ENCODE measurements at regions not wholly inside any gene's neighbourhood (a gene's known extent, or its start where the extent isn't known, plus 50 kb on each side); places are given as distances from the start of the nearest gene placed in this dataset.

DNA sequence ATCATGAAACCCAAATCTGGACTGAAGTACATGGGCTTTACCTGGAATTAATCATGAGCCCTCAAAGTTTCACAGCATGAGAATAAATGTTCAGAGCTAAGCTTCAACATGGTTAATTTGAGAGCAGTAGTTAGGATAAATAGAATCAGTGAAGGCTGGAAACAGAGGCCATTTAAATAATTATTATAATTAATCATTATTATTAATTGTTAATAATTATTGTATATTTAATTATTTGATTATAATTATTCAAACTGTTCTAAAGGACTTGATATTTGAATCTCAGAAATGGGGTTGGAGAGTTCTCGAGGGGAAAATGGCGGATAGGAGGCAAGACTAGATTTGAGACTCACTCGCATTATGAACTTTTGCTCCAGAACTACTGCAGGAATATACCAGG is 119.6 kb upstream of the ITGA1 start:
- Histone ChIP-seq H3K79me2 (ENCODE audit: low read length) (no peaks in the 10 kb centered on the region), H3K4me1 (ENCODE audit: low read length) (no peaks in the 10 kb centered on the region), H3K4me3 (ENCODE audit: low read length) (no peak overlapping the region), H4K20me1 (ENCODE audit: insufficient read depth, low read length) (no peaks in the 10 kb centered on the region), H3F3A (ENCODE audit: insufficient read depth, low read length) (no peaks in the 10 kb centered on the region), H3K4me2 (ENCODE audit: low read depth, low read length) (no peak overlapping the region), H3K9ac (ENCODE audit: low read length) (no peak overlapping the region), H2AFZ (ENCODE audit: low read length) (no peak overlapping the region), H3K27ac (ENCODE audit: low read length) (no peak overlapping the region), H3K36me3 (replicated peaks; ENCODE audit: insufficient read depth, low read length) (no peaks in the 10 kb centered on the region), H3K27me3 (replicated peaks; ENCODE audit: insufficient read depth, low read length) (no peaks in the 10 kb centered on the region), H3K9me3 (replicated peaks; ENCODE audit: insufficient read depth, low read length) (no peaks in the 10 kb centered on the region), H3K9me2 (replicated peaks; ENCODE audit: insufficient read depth, low read length) (no peaks in the 10 kb centered on the region)
- no peak for DNase-seq
- TF ChIP-seq EZH2phosphoT487 (IDR thresholded peaks at IDR 0.05; ENCODE audit: low read length), result no peak
- no peak for TF ChIP-seq EZH2 (optimal IDR thresholded peaks at IDR 0.05; ENCODE audit: low read depth, low read length)
- TF ChIP-seq, protein P1, sequence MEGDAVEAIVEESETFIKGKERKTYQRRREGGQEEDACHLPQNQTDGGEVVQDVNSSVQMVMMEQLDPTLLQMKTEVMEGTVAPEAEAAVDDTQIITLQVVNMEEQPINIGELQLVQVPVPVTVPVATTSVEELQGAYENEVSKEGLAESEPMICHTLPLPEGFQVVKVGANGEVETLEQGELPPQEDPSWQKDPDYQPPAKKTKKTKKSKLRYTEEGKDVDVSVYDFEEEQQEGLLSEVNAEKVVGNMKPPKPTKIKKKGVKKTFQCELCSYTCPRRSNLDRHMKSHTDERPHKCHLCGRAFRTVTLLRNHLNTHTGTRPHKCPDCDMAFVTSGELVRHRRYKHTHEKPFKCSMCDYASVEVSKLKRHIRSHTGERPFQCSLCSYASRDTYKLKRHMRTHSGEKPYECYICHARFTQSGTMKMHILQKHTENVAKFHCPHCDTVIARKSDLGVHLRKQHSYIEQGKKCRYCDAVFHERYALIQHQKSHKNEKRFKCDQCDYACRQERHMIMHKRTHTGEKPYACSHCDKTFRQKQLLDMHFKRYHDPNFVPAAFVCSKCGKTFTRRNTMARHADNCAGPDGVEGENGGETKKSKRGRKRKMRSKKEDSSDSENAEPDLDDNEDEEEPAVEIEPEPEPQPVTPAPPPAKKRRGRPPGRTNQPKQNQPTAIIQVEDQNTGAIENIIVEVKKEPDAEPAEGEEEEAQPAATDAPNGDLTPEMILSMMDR (IDR thresholded peaks at IDR 0.05; ENCODE audit: low read length), result no peak

DNA sequence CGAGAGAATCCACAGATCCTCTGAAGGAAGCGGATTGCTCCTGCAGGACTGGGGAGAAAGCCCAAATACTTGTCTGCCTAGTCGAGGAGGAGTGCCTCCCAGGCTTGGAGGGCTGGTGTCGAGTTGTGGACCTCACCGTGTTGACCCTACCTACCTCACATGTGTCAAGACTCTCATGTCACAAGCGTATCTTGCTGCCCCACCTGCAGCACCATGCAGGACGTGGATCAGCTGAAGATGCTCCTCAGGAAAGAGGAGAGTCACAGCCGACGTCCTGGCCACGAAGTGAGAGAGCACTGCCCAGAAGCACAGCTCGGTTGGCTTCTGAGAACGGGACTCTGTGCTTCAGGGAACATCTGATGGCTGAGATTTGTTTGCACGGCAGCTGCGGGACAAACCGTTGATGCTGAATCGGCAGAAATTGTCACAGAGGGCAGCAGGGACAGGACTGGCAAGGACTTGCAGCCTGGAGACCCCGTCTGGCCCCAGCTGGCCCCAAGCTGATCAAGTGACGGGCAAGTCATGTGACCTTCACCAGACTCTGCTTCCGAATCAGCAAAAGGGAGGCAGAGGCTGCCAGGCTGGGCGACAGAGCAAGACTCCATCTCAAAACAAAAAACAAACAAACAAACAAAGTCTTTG is 119.1 kb upstream of the ITGA1 start:
- Histone ChIP-seq H3K79me2 (ENCODE audit: low read length) (no peaks in the 10 kb centered on the region), H3K4me2 (ENCODE audit: low read depth, low read length) (no peak overlapping the region), H4K20me1 (ENCODE audit: insufficient read depth, low read length) (no peaks in the 10 kb centered on the region), H3K9me2 (replicated peaks; ENCODE audit: insufficient read depth, low read length) (no peaks in the 10 kb centered on the region), H3K4me3 (ENCODE audit: low read length) (no peak overlapping the region), H2AFZ (ENCODE audit: low read length) (no peak overlapping the region), H3K9ac (ENCODE audit: low read length) (no peak overlapping the region), H3K27ac (ENCODE audit: low read length) (no peak overlapping the region), H3F3A (ENCODE audit: insufficient read depth, low read length) (no peaks in the 10 kb centered on the region), H3K36me3 (replicated peaks; ENCODE audit: insufficient read depth, low read length) (no peaks in the 10 kb centered on the region), H3K9me3 (replicated peaks; ENCODE audit: insufficient read depth, low read length) (no peaks in the 10 kb centered on the region), H3K27me3 (replicated peaks; ENCODE audit: insufficient read depth, low read length) (no peaks in the 10 kb centered on the region), H3K4me1 (ENCODE audit: low read length) (no peaks in the 10 kb centered on the region)
- DNase-seq, result no peak
- TF ChIP-seq EZH2 (optimal IDR thresholded peaks at IDR 0.05; ENCODE audit: low read depth, low read length) (no peak), EZH2phosphoT487 (IDR thresholded peaks at IDR 0.05; ENCODE audit: low read length) (no peak)
- TF ChIP-seq, protein P1 (IDR thresholded peaks at IDR 0.05; ENCODE audit: low read length), result no peak

DNA sequence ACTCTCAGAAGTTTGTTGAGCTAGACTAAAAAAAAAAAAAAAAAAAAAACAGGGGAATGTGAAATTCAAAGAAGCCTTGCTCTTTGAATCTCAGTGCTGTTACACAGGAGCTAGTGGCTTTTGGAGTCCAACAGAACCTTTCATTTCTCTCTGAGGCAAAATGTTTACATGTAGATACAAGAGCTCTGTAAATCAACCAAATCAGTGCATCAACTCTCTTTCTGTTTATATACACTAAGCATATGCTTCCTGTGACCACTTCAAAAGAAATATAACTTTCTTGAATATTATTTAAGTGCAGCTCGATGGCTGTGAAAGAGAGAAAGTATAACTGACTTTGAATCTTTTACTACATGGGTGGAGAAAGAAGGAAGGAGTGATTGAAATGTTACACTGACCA is 115.3 kb upstream of the ITGA1 start:
- Histone ChIP-seq H3F3A (ENCODE audit: insufficient read depth, low read length) (no peaks in the 10 kb centered on the region), H3K4me3 (ENCODE audit: low read length) (no peak overlapping the region), H3K27me3 (replicated peaks; ENCODE audit: insufficient read depth, low read length) (no peaks in the 10 kb centered on the region), H3K4me1 (ENCODE audit: low read length) (no peaks in the 10 kb centered on the region), H3K9me2 (replicated peaks; ENCODE audit: insufficient read depth, low read length) (no peaks in the 10 kb centered on the region), H3K79me2 (ENCODE audit: low read length) (no peaks in the 10 kb centered on the region), H2AFZ (ENCODE audit: low read length) (no peak overlapping the region), H3K36me3 (replicated peaks; ENCODE audit: insufficient read depth, low read length) (no peaks in the 10 kb centered on the region), H4K20me1 (ENCODE audit: insufficient read depth, low read length) (no peaks in the 10 kb centered on the region), H3K9me3 (replicated peaks; ENCODE audit: insufficient read depth, low read length) (no peaks in the 10 kb centered on the region), H3K27ac (ENCODE audit: low read length) (no peak overlapping the region), H3K4me2 (ENCODE audit: low read depth, low read length) (no peak overlapping the region), H3K9ac (ENCODE audit: low read length) (no peak overlapping the region)
- no peak for TF ChIP-seq EZH2 (optimal IDR thresholded peaks at IDR 0.05; ENCODE audit: low read depth, low read length)
- TF ChIP-seq, protein P1 (IDR thresholded peaks at IDR 0.05; ENCODE audit: low read length), result no peak
- TF ChIP-seq EZH2phosphoT487 (IDR thresholded peaks at IDR 0.05; ENCODE audit: low read length), result no peak
- DNase-seq, result no peak
